Memory B cell (primary cell): ENCODE measurements at regions not wholly inside any gene's neighbourhood (a gene's known extent, or its start where the extent isn't known, plus 50 kb on each side); places are given as distances from the start of the nearest gene placed in this dataset.
"Not testable (repeated sequence)": the region's sequence is repeated elsewhere in the genome, so short reads cannot be mapped to it uniquely, and the experiment has no call there.

ENCODE experiments used
- ATAC-seq: fragments of 150-1000 bp; cut with Tn5 transposase; 2 replicates; pipeline ENCODE4 v1.10.0; 2021; ENCODE audit warnings: low read depth, mild to moderate bottlenecking, moderate library complexity
- DNase-seq, 2 donors: peaks; one replicate each; pipeline ENCODE4 v3.0.0; 2022; ENCODE audit warnings: low spot score in 2 of 2
- H3K27ac Mint-ChIP-seq: one replicate; pipeline ENCODE4 v1.8.0; 2022; ENCODE audit warnings: mild to moderate bottlenecking, moderate library complexity, mixed read lengths
- H3K27me3 Mint-ChIP-seq: one replicate; pipeline ENCODE4 v1.8.0; 2022; ENCODE audit warnings: mixed read lengths
- H3K36me3 Mint-ChIP-seq: one replicate; pipeline ENCODE4 v1.8.0; 2022; ENCODE audit warnings: mild to moderate bottlenecking, mixed read lengths
- H3K4me1 Mint-ChIP-seq: one replicate; pipeline ENCODE4 v1.8.0; 2022; ENCODE audit warnings: mixed read lengths
- H3K4me3 Mint-ChIP-seq: one replicate; pipeline ENCODE4 v1.8.0; 2022; ENCODE audit warnings: mild to moderate bottlenecking, moderate library complexity, mixed read lengths
- H3K9me3 Mint-ChIP-seq: one replicate; pipeline ENCODE4 v1.8.0; 2022; ENCODE audit warnings: mixed read lengths

DNA sequence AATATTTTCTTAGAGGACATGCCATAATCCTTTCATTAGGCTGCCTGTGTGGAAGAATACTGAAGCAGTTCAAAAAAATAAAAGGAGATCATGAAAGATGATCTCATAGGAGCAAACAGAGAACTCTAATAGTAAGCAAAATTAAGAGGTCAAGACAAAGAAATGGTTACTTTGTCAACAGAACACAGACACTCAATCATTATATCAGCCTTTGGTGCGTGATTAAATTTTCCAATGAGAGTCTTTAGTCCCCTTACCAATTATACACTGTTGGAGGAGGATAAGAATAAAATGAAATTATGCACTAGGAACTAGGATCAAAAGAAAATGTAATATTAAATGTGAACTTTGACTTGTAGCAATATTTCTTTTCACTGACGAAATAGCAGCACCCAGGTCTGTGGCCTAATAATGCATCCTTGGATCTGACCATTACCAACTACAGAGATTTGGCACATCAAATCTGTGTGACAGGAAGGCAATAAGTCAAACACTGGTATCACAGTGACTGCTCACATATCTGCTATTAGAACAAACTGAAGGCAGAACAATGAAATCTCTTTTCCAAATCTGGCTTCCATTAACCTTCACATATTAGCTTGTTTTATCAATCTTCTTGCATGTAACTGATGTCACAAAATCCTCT is 1812.9 kb downstream of the PLA2G4A start:
- no peak for DNase-seq
- no peak for ATAC-seq
- no peaks in the 10 kb centered on the region for H3K4me1 Mint-ChIP-seq
- no peaks in the 10 kb centered on the region for H3K36me3 Mint-ChIP-seq
- H3K9me3 Mint-ChIP-seq = peaks cover 5% of the 10 kb centered on the region
- no peaks in the 10 kb centered on the region for H3K27me3 Mint-ChIP-seq
- H3K27ac Mint-ChIP-seq = no peak overlapping the region
- no peak overlapping the region for H3K4me3 Mint-ChIP-seq

DNA sequence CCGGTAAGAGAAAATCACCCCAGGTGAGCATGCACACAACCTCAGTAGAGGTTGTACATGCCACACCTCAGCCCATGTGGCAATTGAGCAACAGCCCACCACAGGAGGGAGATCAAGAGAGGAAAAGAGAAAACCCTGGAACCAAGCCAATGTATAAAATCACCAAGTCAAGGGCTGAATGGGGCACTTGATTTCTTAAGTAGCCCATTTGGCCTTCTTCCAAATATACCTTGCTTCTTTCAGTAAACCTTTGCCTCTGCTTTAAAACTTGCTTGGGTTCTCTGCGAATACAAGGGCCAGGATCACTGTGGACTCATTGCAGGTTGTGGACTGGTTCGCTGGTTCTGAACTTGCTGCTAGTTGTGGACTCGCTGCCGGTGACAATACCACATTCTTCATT is 1814.0 kb downstream of the PLA2G4A start:
- no peak overlapping the region for H3K4me3 Mint-ChIP-seq
- peaks cover 5% of the 10 kb centered on the region for H3K9me3 Mint-ChIP-seq
- no peaks in the 10 kb centered on the region for H3K4me1 Mint-ChIP-seq
- H3K36me3 Mint-ChIP-seq = no peaks in the 10 kb centered on the region
- ATAC-seq (no peak), DNase-seq (no peak)
- no peak overlapping the region for H3K27ac Mint-ChIP-seq
- no peaks in the 10 kb centered on the region for H3K27me3 Mint-ChIP-seq

DNA sequence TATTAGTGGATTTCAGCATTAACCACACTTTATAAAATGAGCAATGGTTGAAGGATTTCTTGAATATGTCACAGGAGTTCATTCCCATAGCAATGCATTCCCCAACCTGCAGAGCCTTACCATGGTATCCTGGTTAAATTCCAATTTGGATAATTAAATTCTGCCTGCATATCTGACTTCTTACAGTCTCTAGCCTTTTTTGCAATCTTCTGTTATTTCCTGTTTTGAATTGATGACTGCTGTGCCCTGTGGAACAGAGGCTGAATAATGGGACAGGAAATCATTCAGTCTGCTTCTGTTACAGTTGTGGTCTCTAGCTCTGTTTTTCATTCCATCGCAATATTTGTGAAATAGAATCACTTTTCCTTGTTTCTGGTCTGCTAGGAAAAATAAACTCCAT is 1823.9 kb downstream of the PLA2G4A start:
- H3K36me3 Mint-ChIP-seq = no peaks in the 10 kb centered on the region
- H3K9me3 Mint-ChIP-seq = peaks cover 1% of the 10 kb centered on the region
- no peak for ATAC-seq
- no peak overlapping the region for H3K27ac Mint-ChIP-seq
- H3K27me3 Mint-ChIP-seq = no peaks in the 10 kb centered on the region
- no peak overlapping the region for H3K4me3 Mint-ChIP-seq
- no peaks in the 10 kb centered on the region for H3K4me1 Mint-ChIP-seq
- DNase-seq = no peak

- not testable (repeated sequence) for H3K27ac Mint-ChIP-seq, DNase-seq, H3K27me3 Mint-ChIP-seq, H3K4me3 Mint-ChIP-seq, H3K9me3 Mint-ChIP-seq, ATAC-seq, H3K4me1 Mint-ChIP-seq, H3K36me3 Mint-ChIP-seq
These were observed 1821.7 kb downstream of the BRINP3 start for GRCh38 chr1:188655966-188656365.

GRCh38 chr1:188660572-188660971 is 1817.1 kb downstream of the BRINP3 start:
- peaks cover 3% of the 10 kb centered on the region for H3K9me3 Mint-ChIP-seq
- ATAC-seq (no peak), DNase-seq (no peak)
- no peaks in the 10 kb centered on the region for H3K36me3 Mint-ChIP-seq
- H3K4me1 Mint-ChIP-seq = no peaks in the 10 kb centered on the region
- H3K4me3 Mint-ChIP-seq = no peak overlapping the region
- H3K27ac Mint-ChIP-seq = no peak overlapping the region
- H3K27me3 Mint-ChIP-seq = no peaks in the 10 kb centered on the region

GRCh38 chr1:188665477-188665876 is 1812.2 kb downstream of the BRINP3 start:
- no peak overlapping the region for H3K4me3 Mint-ChIP-seq
- H3K4me1 Mint-ChIP-seq = no peaks in the 10 kb centered on the region
- H3K9me3 Mint-ChIP-seq = peaks cover 1% of the 10 kb centered on the region
- no peaks in the 10 kb centered on the region for H3K36me3 Mint-ChIP-seq
- H3K27ac Mint-ChIP-seq = no peak overlapping the region
- DNase-seq (no peak), ATAC-seq (no peak)
- H3K27me3 Mint-ChIP-seq = no peaks in the 10 kb centered on the region

GRCh38 chr1:188668083-188668482 is 1809.6 kb downstream of the BRINP3 start:
- DNase-seq (no peak), ATAC-seq (no peak)
- no peaks in the 10 kb centered on the region for H3K4me1 Mint-ChIP-seq
- no peaks in the 10 kb centered on the region for H3K36me3 Mint-ChIP-seq
- no peak overlapping the region for H3K27ac Mint-ChIP-seq
- H3K9me3 Mint-ChIP-seq = peaks cover 3% of the 10 kb centered on the region
- no peaks in the 10 kb centered on the region for H3K27me3 Mint-ChIP-seq
- H3K4me3 Mint-ChIP-seq = no peak overlapping the region

GRCh38 chr1:188669728-188670382 is 1807.8 kb downstream of the BRINP3 start:
- Mint-ChIP-seq H3K36me3 (no peaks in the 10 kb centered on the region), H3K27me3 (no peaks in the 10 kb centered on the region), H3K27ac (no peak overlapping the region), H3K9me3 (peaks cover 3% of the 10 kb centered on the region), H3K4me1 (no peaks in the 10 kb centered on the region), H3K4me3 (no peak overlapping the region)
- ATAC-seq (no peak), DNase-seq (no peak)

DNA sequence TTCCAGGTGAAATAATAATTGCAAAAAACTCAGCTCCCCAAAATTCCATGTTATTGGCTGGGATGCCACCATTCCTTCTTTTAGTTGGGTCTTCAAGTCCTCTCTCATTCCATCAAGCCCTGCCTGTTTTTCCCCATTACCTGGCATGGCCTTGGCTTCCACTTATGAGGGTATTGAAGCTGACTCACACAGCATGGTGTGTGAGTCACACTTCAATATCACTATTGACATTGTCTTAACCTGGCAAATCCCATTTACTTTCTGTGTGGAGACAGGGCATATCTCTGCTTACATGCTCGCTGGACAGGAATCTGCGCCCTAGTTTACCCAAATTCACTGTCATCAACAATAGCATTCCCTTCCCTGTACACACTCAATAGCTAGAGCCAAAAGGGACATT is 1806.8 kb downstream of the BRINP3 start:
- Mint-ChIP-seq H3K27ac (no peak overlapping the region), H3K4me3 (no peak overlapping the region), H3K9me3 (peaks cover 3% of the 10 kb centered on the region), H3K27me3 (no peaks in the 10 kb centered on the region), H3K36me3 (no peaks in the 10 kb centered on the region), H3K4me1 (no peaks in the 10 kb centered on the region)
- DNase-seq = no peak
- no peak for ATAC-seq

GRCh38 chr1:188672153-188672552 is 1805.5 kb downstream of the BRINP3 start:
- Mint-ChIP-seq H3K4me1 (no peaks in the 10 kb centered on the region), H3K4me3 (no peak overlapping the region), H3K27ac (no peak overlapping the region), H3K36me3 (no peaks in the 10 kb centered on the region), H3K27me3 (no peaks in the 10 kb centered on the region), H3K9me3 (peaks cover 3% of the 10 kb centered on the region)
- DNase-seq (no peak), ATAC-seq (no peak)

- no peak overlapping the region for H3K27ac Mint-ChIP-seq
- DNase-seq = no peak
- no peaks in the 10 kb centered on the region for H3K36me3 Mint-ChIP-seq
- no peaks in the 10 kb centered on the region for H3K27me3 Mint-ChIP-seq
- H3K4me1 Mint-ChIP-seq = no peaks in the 10 kb centered on the region
- no peak for ATAC-seq
- peaks cover 8% of the 10 kb centered on the region for H3K9me3 Mint-ChIP-seq
- no peak overlapping the region for H3K4me3 Mint-ChIP-seq
These were observed 1788.1 kb downstream of the BRINP3 start for GRCh38 chr1:188689542-188689941.

GRCh38 chr1:188700116-188700515 is 1777.5 kb downstream of the BRINP3 start:
- Mint-ChIP-seq H3K27ac (no peak overlapping the region), H3K27me3 (no peaks in the 10 kb centered on the region), H3K36me3 (no peaks in the 10 kb centered on the region), H3K4me1 (no peaks in the 10 kb centered on the region), H3K4me3 (no peak overlapping the region), H3K9me3 (peaks cover 9% of the 10 kb centered on the region)
- no peak for ATAC-seq
- no peak for DNase-seq

DNA sequence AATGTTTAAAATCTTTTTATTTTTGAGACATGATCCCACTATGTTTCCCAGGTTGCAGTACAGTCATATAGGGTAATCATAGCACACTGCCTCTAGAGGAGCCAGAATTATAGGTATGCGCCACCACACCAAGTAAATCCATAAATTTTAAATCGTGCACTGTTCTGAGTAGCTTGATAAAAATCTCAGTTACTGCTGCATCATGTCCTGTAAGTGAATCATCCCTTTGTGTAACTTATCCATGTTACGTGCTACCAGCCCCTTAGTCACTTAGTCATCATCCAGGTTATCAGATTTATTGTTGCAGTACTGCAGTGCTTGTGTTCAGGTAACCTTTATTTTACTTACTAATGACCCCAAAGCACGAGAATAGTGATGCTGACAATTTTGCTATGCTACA is 1770.9 kb downstream of the BRINP3 start:
- H3K9me3 Mint-ChIP-seq = peaks cover 5% of the 10 kb centered on the region

GRCh38 chr1:188708795-188709535 is 1768.7 kb downstream of the BRINP3 start:
- ATAC-seq (no peak), DNase-seq (no peak)
- Mint-ChIP-seq H3K4me3 (no peak overlapping the region), H3K27ac (no peak overlapping the region), H3K36me3 (no peaks in the 10 kb centered on the region), H3K9me3 (peaks cover 3% of the 10 kb centered on the region), H3K4me1 (no peaks in the 10 kb centered on the region), H3K27me3 (no peaks in the 10 kb centered on the region)

More for the DNA sequence above, 1770.9 kb downstream of the BRINP3 start:
- ATAC-seq (no peak), DNase-seq (no peak)
- Mint-ChIP-seq H3K27ac (no peak overlapping the region), H3K4me3 (no peak overlapping the region), H3K27me3 (no peaks in the 10 kb centered on the region), H3K4me1 (no peaks in the 10 kb centered on the region), H3K36me3 (no peaks in the 10 kb centered on the region)
